GM23248 (cell line): ENCODE measurements at regions not wholly inside any gene's neighbourhood (a gene's known extent, or its start where the extent isn't known, plus 50 kb on each side); places are given as distances from the start of the nearest gene placed in this dataset.
A peak's percentile ranks its signal among the peaks of the same experiment; 100 is the strongest.

Source experiments
- DNase-seq: peaks from one replicate; pipeline ENCODE4 v3.0.0-alpha.2; 2015
- H2AFZ ChIP-seq: fragments of 200-600 bp; sonication (generic); 2 replicates; pipeline ENCODE4 v1.6.1; 2016; ENCODE audit warnings: antibody characterized with exemption
- H3F3A ChIP-seq: fragments of 200-600 bp; sonication (generic); 2 replicates; pipeline ENCODE4 v1.6.1; 2016; ENCODE audit warnings: mild to moderate bottlenecking, antibody characterized with exemption, mixed run types; ENCODE audit not compliant: insufficient read depth
- H3K27ac ChIP-seq: fragments of 200-600 bp; sonication (generic); 2 replicates; pipeline ENCODE4 v1.5.1; 2016; ENCODE audit warnings: mild to moderate bottlenecking
- H3K27me3 ChIP-seq: fragments of 200-600 bp; sonication (generic); replicated peaks from 2 replicates; pipeline ENCODE4 v1.6.1; 2016; ENCODE audit warnings: mild to moderate bottlenecking; ENCODE audit not compliant: insufficient read depth
- H3K36me3 ChIP-seq: fragments of 200-600 bp; sonication (generic); 2 replicates; pipeline ENCODE4 v1.6.1; 2016; ENCODE audit warnings: low read depth, mild to moderate bottlenecking
- H3K4me1 ChIP-seq: fragments of 200-600 bp; sonication (generic); 2 replicates; pipeline ENCODE4 v1.6.1; 2016; ENCODE audit warnings: mild to moderate bottlenecking; ENCODE audit not compliant: insufficient read depth
- H3K4me2 ChIP-seq: fragments of 200-600 bp; sonication (generic); one replicate; pipeline ENCODE4 v1.6.1; 2016; ENCODE audit warnings: mild to moderate bottlenecking; ENCODE audit not compliant: unreplicated experiment
- H3K4me3 ChIP-seq: fragments of 200-600 bp; sonication (generic); 2 replicates; pipeline ENCODE4 v1.5.1; 2016; ENCODE audit warnings: mild to moderate bottlenecking
- H3K79me2 ChIP-seq: fragments of 200-600 bp; sonication (generic); 2 replicates; pipeline ENCODE4 v1.6.1; 2016; ENCODE audit warnings: mild to moderate bottlenecking; ENCODE audit not compliant: insufficient read depth
- H3K9ac ChIP-seq: fragments of 200-600 bp; sonication (generic); 2 replicates; pipeline ENCODE4 v1.6.1; 2016; ENCODE audit warnings: mild to moderate bottlenecking
- H3K9me2 ChIP-seq: fragments of 200-600 bp; sonication (generic); 2 replicates; pipeline ENCODE4 v1.6.1; 2016; ENCODE audit warnings: mixed run types, mild to moderate bottlenecking, moderate library complexity; ENCODE audit not compliant: insufficient read depth
- H3K9me3 ChIP-seq: fragments of 200-600 bp; sonication (generic); one replicate; pipeline ENCODE4 v1.6.1; 2017; ENCODE audit warnings: low read depth
- H4K20me1 ChIP-seq: fragments of 200-600 bp; sonication (generic); 2 replicates; pipeline ENCODE4 v1.6.0; 2016; ENCODE audit not compliant: insufficient read depth
- EZH2 ChIP-seq: fragments of 200-600 bp; sonication (generic); IDR thresholded peaks from 2 replicates; pipeline ENCODE4 v1.6.1; 2018; ENCODE audit warnings: antibody characterized with exemption, mild to moderate bottlenecking; ENCODE audit not compliant: insufficient read depth, poor library complexity, severe bottlenecking
- EZH2phosphoT487 ChIP-seq: fragments of 200-600 bp; sonication (generic); IDR thresholded peaks from 2 replicates; pipeline ENCODE4 v1.6.1; 2018; ENCODE audit warnings: antibody characterized with exemption, moderate library complexity, mild to moderate bottlenecking, low read depth; ENCODE audit not compliant: insufficient read depth
- WGBS, 2 experiments: methylation state at CpG; one replicate each; pipeline ENCODE4 v1.1.6; 2015 to 2017; ENCODE audit warnings: low lambda C conversion rate in 2 of 2, low coverage in 1 of 2; ENCODE audit errors: missing lambda C conversion rate in 2 of 2; 5-methylcytosine and 5-hydroxymethylcytosine counted together
- in situ Hi-C: fragments of 300-500 bp; cut with MboI; formaldehyde crosslinking; loops from 2 replicates; pipeline ENCODE4 v1.15.0; 2020

DNA sequence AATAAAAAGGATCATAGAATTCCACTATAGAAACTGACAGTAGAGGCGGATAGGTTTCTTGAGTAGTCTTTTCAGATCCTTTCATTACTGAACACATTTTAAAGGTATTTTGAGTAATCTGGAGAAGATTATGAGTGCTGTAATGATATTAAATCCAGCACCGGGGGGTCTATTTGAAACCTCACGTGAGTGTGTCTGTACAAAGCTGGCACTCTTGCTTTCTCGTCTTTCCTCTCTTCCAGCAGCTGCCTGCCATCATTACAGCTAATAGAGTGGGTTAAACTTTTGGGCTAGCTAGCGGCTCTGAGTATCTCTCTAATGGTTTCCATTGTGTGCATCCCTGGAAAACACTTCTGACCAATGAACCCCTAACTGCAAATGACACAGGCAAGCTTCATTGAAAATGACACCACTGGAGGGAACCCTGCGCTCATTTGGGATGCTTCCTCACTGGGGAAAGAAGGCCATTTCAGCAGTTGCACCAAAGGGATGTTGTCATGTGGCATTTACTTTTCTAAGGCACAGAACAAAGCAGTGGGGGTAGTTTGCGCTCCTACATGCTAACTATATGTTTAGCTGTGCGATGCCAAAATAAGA lies 101.0 kb downstream of the HRH4 start:
- H4K20me1 ChIP-seq: no peaks in the 10 kb centered on the region
- no peaks in the 10 kb centered on the region for H3K9me3 ChIP-seq
- WGBS, 2 experiments: 58% methylated on average over 8 of the region's 8 CpGs

DNA sequence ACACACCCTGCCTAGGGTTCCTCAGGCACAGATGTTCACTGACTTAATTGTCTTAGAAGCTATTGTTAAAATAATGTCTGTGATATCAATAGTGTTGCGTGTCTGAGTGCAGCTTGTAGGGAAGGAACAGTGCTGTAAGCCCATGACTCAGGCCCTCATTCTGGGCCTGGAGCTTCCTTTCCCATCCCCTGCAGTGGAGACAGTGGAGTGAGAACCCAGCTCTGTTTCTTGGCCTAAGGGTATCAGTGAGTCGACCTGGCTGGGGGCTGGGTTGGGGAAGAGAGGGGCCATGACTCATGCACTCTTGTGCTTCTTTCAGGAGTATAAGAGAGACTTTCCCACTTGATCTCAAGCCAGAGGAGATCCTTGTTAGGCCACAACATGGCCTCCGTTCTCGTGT lies 106.8 kb downstream of the HRH4 start:
- Histone ChIP-seq H3K27me3 (no peaks in the 10 kb centered on the region), H3K79me2 (no peaks in the 10 kb centered on the region), H3K36me3 (no peaks in the 10 kb centered on the region), H3K9me3 (no peaks in the 10 kb centered on the region), H3K9me2 (no peaks in the 10 kb centered on the region), H3F3A (no peaks in the 10 kb centered on the region), H3K9ac (no peak overlapping the region), H3K4me1 (no peaks in the 10 kb centered on the region), H4K20me1 (no peaks in the 10 kb centered on the region), H3K4me3 (no peak overlapping the region), H3K27ac (no peak overlapping the region), H3K4me2 (no peak overlapping the region), H2AFZ (no peak overlapping the region)
- DNase-seq: peak; percentile 51
- TF ChIP-seq EZH2phosphoT487: no peak
- no peak for TF ChIP-seq EZH2
- 68 to 80% methylated on average over 4 of the region's 4 CpGs for WGBS, 2 experiments
- in situ Hi-C loops: no loop called here

More for the DNA sequence above, 101.0 kb downstream of the HRH4 start:
- Histone ChIP-seq H3K4me1 (no peaks in the 10 kb centered on the region), H3K4me2 (no peak overlapping the region), H3K4me3 (no peak overlapping the region), H3K9me2 (no peaks in the 10 kb centered on the region), H2AFZ (no peak overlapping the region), H3K27me3 (peaks cover 11% of the 10 kb centered on the region; the same call in 1 of the 2 replicates), H3F3A (no peaks in the 10 kb centered on the region), H3K9ac (no peak overlapping the region), H3K79me2 (no peaks in the 10 kb centered on the region), H3K36me3 (no peaks in the 10 kb centered on the region), H3K27ac (no peak overlapping the region)
- no peak for TF ChIP-seq EZH2phosphoT487
- no peak for TF ChIP-seq EZH2
- DNase-seq: no peak
- in situ Hi-C loops: no loop called here

DNA sequence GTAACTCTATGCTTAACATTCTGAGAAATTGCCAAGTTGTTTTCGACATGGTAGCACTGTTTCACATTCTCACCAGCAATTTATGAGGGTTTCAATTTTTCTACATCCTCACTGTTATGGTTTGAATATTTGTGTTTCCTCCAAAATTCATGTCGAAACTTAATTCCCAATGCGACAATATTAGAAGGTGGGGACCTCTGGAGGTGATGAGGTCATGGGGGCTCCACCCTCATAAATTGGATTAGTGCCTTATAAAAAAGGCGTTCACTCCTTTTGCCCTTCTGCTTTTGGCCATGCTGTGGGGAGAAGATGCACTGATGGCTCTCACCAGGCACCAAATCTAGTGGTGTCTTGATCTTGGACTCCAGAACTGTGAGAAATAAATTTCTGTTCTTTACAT lies 110.3 kb downstream of the HRH4 start:
- Histone ChIP-seq H3K4me1 (no peaks in the 10 kb centered on the region), H3K9ac (no peak overlapping the region)
- WGBS, 2 experiments: 42 to 52% methylated on average over 4 of the region's 4 CpGs

DNA sequence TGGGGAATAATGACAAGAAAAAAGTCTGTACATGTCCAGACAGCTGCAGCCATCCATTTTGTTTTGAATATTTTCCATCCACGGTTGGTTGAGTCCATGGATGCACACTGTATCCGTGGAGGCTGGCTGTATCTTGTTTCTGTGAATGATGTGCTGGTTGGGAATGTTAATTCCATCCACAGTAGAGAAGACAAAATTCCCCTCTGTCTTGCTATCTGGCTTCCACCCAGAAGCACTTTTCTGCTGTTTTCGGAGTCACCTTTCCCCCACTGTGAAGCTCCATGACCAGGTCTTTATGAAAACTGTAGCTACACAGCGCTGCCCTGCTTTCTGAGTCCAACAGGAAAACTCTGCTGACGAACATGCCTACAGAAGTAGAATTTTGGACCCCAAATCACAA lies 122.3 kb downstream of the HRH4 start:
- no peak overlapping the region for H3K4me3 ChIP-seq
- no peak overlapping the region for H3K9ac ChIP-seq
- H3K79me2 ChIP-seq: no peaks in the 10 kb centered on the region
- no peaks in the 10 kb centered on the region for H3K36me3 ChIP-seq
- peaks cover 31% of the 10 kb centered on the region for H3K27me3 ChIP-seq
- no peak overlapping the region for H3K4me2 ChIP-seq
- no peak overlapping the region for H2AFZ ChIP-seq
- in situ Hi-C loops: no loop called here
- DNase-seq: no peak
- no peaks in the 10 kb centered on the region for H3F3A ChIP-seq
- H3K4me1 ChIP-seq: no peaks in the 10 kb centered on the region
- H4K20me1 ChIP-seq: no peaks in the 10 kb centered on the region
- no peaks in the 10 kb centered on the region for H3K9me3 ChIP-seq
- TF ChIP-seq EZH2phosphoT487: no peak
- TF ChIP-seq EZH2: no peak
- H3K27ac ChIP-seq: no peak overlapping the region
- 61 to 69% methylated on average over 5 of the region's 5 CpGs for WGBS, 2 experiments
- H3K9me2 ChIP-seq: no peaks in the 10 kb centered on the region

More for the DNA sequence above, 110.3 kb downstream of the HRH4 start:
- no peaks in the 10 kb centered on the region for H3F3A ChIP-seq
- no peaks in the 10 kb centered on the region for H3K36me3 ChIP-seq
- H3K9me2 ChIP-seq: no peaks in the 10 kb centered on the region
- in situ Hi-C loops: no loop called here
- no peak for TF ChIP-seq EZH2phosphoT487
- TF ChIP-seq EZH2: no peak
- no peaks in the 10 kb centered on the region for H4K20me1 ChIP-seq
- no peaks in the 10 kb centered on the region for H3K79me2 ChIP-seq
- no peaks in the 10 kb centered on the region for H3K9me3 ChIP-seq
- no peak overlapping the region for H2AFZ ChIP-seq
- H3K4me2 ChIP-seq: no peak overlapping the region
- no peak for DNase-seq
- H3K27ac ChIP-seq: no peak overlapping the region
- no peaks in the 10 kb centered on the region for H3K27me3 ChIP-seq
- no peak overlapping the region for H3K4me3 ChIP-seq

- H3K4me2 ChIP-seq: no peak overlapping the region
- H3K36me3 ChIP-seq: no peaks in the 10 kb centered on the region
- H3K9me2 ChIP-seq: no peaks in the 10 kb centered on the region
- no peak overlapping the region for H3K4me3 ChIP-seq
- in situ Hi-C loops: no loop called here
- H3K9me3 ChIP-seq: no peaks in the 10 kb centered on the region
- no peak overlapping the region for H3K9ac ChIP-seq
- peaks cover 19% of the 10 kb centered on the region for H3K27me3 ChIP-seq
- WGBS, 2 experiments: 58 to 64% methylated on average over 8 of the region's 8 CpGs
- H4K20me1 ChIP-seq: no peaks in the 10 kb centered on the region
- H3K79me2 ChIP-seq: no peaks in the 10 kb centered on the region
- no peaks in the 10 kb centered on the region for H3K4me1 ChIP-seq
- DNase-seq: no peak
- no peak overlapping the region for H2AFZ ChIP-seq
- H3K27ac ChIP-seq: no peak overlapping the region
- no peaks in the 10 kb centered on the region for H3F3A ChIP-seq
- no peak for TF ChIP-seq EZH2phosphoT487
- TF ChIP-seq EZH2: no peak
These were observed 123.8 kb downstream of the HRH4 start for GRCh38 chr18:24584205-24584604.
